NB4 (cell line): ENCODE measurements at regions not wholly inside any gene's neighbourhood (a gene's known extent, or its start where the extent isn't known, plus 50 kb on each side); places are given as distances from the start of the nearest gene placed in this dataset.
"Not testable (repeated sequence)": the region's sequence is repeated elsewhere in the genome, so short reads cannot be mapped to it uniquely, and the experiment has no call there.

ENCODE experiments used
- DNase-seq: peaks from one replicate; pipeline ENCODE4 v3.0.0; 2010; ENCODE audit warnings: low read depth
- H3K4me3 ChIP-seq: one replicate; pipeline ENCODE4 v1.5.1; 2011; ENCODE audit warnings: mild to moderate bottlenecking, low read depth, low read length, moderate library complexity
- CTCF ChIP-seq: IDR thresholded peaks from one replicate; pipeline ENCODE4 v1.5.1; 2012; ENCODE audit warnings: low read depth, low read length
- MAX ChIP-seq: IDR thresholded peaks from 2 replicates; pipeline ENCODE4 v1.6.1; 2011; ENCODE audit warnings: low read depth, low read length
- MYC ChIP-seq: IDR thresholded peaks from 2 replicates; pipeline ENCODE4 v1.6.1; 2011; ENCODE audit warnings: low read depth, low read length
- POLR2A ChIP-seq: IDR thresholded peaks from 2 replicates; pipeline ENCODE4 v1.6.1; 2011; ENCODE audit warnings: mild to moderate bottlenecking; ENCODE audit not compliant: insufficient read length; ENCODE audit errors: extremely low read depth

GRCh38 chr12:38204831-38205230 lies 111.7 kb upstream of the ALG10B start:
- no peak overlapping the region for H3K4me3 ChIP-seq
- no peak for DNase-seq
- TF ChIP-seq MAX (no peak), POLR2A (no peak), CTCF (no peak), MYC (no peak)

GRCh38 chr12:38222011-38222410 lies 94.6 kb upstream of the ALG10B start:
- H3K4me3 ChIP-seq = no peak overlapping the region
- TF ChIP-seq POLR2A (no peak), MAX (no peak), MYC (no peak), CTCF (no peak)
- no peak for DNase-seq

- not testable (repeated sequence) for H3K4me3 ChIP-seq, DNase-seq
Observed at GRCh38 chr12:38238328-38238727, 78.2 kb upstream of the ALG10B start.

- DNase-seq = no peak
- TF ChIP-seq MAX (no peak), MYC (no peak), CTCF (no peak), POLR2A (no peak)
- no peak overlapping the region for H3K4me3 ChIP-seq
Observed at GRCh38 chr12:38253778-38254177, 62.8 kb upstream of the ALG10B start.

- no peak for DNase-seq
- TF ChIP-seq MYC (no peak), CTCF (no peak)
- no peak overlapping the region for H3K4me3 ChIP-seq
Observed at GRCh38 chr12:38258411-38258810, 58.2 kb upstream of the ALG10B start.
